ENCODE measurements at regions not wholly inside any gene's neighbourhood (a gene's known extent, or its start where the extent isn't known, plus 50 kb on each side); places are given as distances from the start of the nearest gene placed in this dataset.

GRCh38 chrY:14246948-14247347 is 190.9 kb downstream of the VCY1B start:
- no peak for DNase-seq (ENCODE audit: low spot score)
- TF ChIP-seq CTCF (IDR thresholded peaks at IDR 0.05; ENCODE audit: extremely low read depth, missing control alignments): no peak

- no peak for DNase-seq (ENCODE audit: low spot score)
- TF ChIP-seq CTCF (IDR thresholded peaks at IDR 0.05; ENCODE audit: extremely low read depth, missing control alignments): no peak
Measured at GRCh38 chrY:14248878-14249576, 193.0 kb downstream of the VCY1B start.

- no peak for TF ChIP-seq CTCF (IDR thresholded peaks at IDR 0.05; ENCODE audit: extremely low read depth, missing control alignments)
- no peak for DNase-seq (ENCODE audit: low spot score)
Measured at GRCh38 chrY:14255965-14256816, 200.2 kb downstream of the VCY1B start.

GRCh38 chrY:14256817-14257168 is 200.8 kb downstream of the VCY1B start:
- DNase-seq (ENCODE audit: low spot score): no peak
- no peak for TF ChIP-seq CTCF (IDR thresholded peaks at IDR 0.05; ENCODE audit: extremely low read depth, missing control alignments)

- DNase-seq (ENCODE audit: low spot score): no peak
- TF ChIP-seq CTCF (IDR thresholded peaks at IDR 0.05; ENCODE audit: extremely low read depth, missing control alignments): no peak
Measured at GRCh38 chrY:14277029-14277428, 221.0 kb downstream of the VCY1B start.

- no peak for TF ChIP-seq CTCF (IDR thresholded peaks at IDR 0.05; ENCODE audit: extremely low read depth, missing control alignments)
- no peak for DNase-seq (ENCODE audit: low spot score)
Measured at GRCh38 chrY:14290656-14291375, 233.5 kb upstream of the NLGN4Y start.

GRCh38 chrY:14292382-14292781 is 231.9 kb upstream of the NLGN4Y start:
- no peak for DNase-seq (ENCODE audit: low spot score)

More at GRCh38 chrY:14292382-14292781, 231.9 kb upstream of the NLGN4Y start:
- TF ChIP-seq CTCF (IDR thresholded peaks at IDR 0.05; ENCODE audit: extremely low read depth, missing control alignments): no peak
